ENCODE measurements at regions not wholly inside any gene's neighbourhood (a gene's known extent, or its start where the extent isn't known, plus 50 kb on each side); places are given as distances from the start of the nearest gene placed in this dataset.

DNA sequence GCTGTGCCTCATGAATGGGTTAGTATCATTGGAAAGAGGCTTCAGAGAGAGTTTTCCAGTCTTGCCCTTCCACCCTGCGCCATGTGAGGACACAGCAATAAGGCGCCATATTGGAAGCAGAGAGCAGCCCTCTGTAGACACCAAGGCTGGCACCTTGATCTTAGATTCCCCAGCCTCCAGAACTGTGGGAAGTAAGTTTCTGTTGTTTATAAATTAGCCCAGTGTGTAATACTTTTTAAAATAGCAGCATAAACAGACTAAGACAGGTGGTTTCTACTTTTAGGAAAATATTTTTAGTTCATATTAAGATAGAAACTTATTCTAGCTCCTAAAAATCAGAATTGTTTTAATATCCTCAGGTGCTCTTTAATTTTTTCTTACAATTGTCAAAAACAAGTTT, 117.9 kb downstream of the TM9SF2 start:
- TF ChIP-seq, protein P1, sequence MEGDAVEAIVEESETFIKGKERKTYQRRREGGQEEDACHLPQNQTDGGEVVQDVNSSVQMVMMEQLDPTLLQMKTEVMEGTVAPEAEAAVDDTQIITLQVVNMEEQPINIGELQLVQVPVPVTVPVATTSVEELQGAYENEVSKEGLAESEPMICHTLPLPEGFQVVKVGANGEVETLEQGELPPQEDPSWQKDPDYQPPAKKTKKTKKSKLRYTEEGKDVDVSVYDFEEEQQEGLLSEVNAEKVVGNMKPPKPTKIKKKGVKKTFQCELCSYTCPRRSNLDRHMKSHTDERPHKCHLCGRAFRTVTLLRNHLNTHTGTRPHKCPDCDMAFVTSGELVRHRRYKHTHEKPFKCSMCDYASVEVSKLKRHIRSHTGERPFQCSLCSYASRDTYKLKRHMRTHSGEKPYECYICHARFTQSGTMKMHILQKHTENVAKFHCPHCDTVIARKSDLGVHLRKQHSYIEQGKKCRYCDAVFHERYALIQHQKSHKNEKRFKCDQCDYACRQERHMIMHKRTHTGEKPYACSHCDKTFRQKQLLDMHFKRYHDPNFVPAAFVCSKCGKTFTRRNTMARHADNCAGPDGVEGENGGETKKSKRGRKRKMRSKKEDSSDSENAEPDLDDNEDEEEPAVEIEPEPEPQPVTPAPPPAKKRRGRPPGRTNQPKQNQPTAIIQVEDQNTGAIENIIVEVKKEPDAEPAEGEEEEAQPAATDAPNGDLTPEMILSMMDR (IDR thresholded peaks at IDR 0.05; ENCODE audit: low read depth, low read length, poor library complexity, severe bottlenecking) = no peak
- TF ChIP-seq EZH2phosphoT487 (IDR thresholded peaks at IDR 0.05; ENCODE audit: borderline replicate concordance, low read length) = no peak
